ENCODE measurements at regions not wholly inside any gene's neighbourhood (a gene's known extent, or its start where the extent isn't known, plus 50 kb on each side); places are given as distances from the start of the nearest gene placed in this dataset.

GRCh38 chr16:17770104-17770503, 299.3 kb upstream of the XYLT1 start:
- TF ChIP-seq, protein P1, sequence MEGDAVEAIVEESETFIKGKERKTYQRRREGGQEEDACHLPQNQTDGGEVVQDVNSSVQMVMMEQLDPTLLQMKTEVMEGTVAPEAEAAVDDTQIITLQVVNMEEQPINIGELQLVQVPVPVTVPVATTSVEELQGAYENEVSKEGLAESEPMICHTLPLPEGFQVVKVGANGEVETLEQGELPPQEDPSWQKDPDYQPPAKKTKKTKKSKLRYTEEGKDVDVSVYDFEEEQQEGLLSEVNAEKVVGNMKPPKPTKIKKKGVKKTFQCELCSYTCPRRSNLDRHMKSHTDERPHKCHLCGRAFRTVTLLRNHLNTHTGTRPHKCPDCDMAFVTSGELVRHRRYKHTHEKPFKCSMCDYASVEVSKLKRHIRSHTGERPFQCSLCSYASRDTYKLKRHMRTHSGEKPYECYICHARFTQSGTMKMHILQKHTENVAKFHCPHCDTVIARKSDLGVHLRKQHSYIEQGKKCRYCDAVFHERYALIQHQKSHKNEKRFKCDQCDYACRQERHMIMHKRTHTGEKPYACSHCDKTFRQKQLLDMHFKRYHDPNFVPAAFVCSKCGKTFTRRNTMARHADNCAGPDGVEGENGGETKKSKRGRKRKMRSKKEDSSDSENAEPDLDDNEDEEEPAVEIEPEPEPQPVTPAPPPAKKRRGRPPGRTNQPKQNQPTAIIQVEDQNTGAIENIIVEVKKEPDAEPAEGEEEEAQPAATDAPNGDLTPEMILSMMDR (IDR thresholded peaks at IDR 0.05), result no peak
- TF ChIP-seq ARID4B (CRISPR knock-in tag; IDR thresholded peaks at IDR 0.05; ENCODE audit: borderline replicate concordance), result no peak
- TF ChIP-seq IRF1 (CRISPR knock-in tag; IDR thresholded peaks at IDR 0.05), result no peak
- TF ChIP-seq SMAD3 (CRISPR knock-in tag; IDR thresholded peaks at IDR 0.05; ENCODE audit: borderline replicate concordance), result no peak
- no peak for TF ChIP-seq TCF7 (CRISPR knock-in tag; IDR thresholded peaks at IDR 0.05; ENCODE audit: low read depth)
- TF ChIP-seq, protein P2, sequence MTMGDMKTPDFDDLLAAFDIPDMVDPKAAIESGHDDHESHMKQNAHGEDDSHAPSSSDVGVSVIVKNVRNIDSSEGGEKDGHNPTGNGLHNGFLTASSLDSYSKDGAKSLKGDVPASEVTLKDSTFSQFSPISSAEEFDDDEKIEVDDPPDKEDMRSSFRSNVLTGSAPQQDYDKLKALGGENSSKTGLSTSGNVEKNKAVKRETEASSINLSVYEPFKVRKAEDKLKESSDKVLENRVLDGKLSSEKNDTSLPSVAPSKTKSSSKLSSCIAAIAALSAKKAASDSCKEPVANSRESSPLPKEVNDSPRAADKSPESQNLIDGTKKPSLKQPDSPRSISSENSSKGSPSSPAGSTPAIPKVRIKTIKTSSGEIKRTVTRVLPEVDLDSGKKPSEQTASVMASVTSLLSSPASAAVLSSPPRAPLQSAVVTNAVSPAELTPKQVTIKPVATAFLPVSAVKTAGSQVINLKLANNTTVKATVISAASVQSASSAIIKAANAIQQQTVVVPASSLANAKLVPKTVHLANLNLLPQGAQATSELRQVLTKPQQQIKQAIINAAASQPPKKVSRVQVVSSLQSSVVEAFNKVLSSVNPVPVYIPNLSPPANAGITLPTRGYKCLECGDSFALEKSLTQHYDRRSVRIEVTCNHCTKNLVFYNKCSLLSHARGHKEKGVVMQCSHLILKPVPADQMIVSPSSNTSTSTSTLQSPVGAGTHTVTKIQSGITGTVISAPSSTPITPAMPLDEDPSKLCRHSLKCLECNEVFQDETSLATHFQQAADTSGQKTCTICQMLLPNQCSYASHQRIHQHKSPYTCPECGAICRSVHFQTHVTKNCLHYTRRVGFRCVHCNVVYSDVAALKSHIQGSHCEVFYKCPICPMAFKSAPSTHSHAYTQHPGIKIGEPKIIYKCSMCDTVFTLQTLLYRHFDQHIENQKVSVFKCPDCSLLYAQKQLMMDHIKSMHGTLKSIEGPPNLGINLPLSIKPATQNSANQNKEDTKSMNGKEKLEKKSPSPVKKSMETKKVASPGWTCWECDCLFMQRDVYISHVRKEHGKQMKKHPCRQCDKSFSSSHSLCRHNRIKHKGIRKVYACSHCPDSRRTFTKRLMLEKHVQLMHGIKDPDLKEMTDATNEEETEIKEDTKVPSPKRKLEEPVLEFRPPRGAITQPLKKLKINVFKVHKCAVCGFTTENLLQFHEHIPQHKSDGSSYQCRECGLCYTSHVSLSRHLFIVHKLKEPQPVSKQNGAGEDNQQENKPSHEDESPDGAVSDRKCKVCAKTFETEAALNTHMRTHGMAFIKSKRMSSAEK (CRISPR knock-in tag; IDR thresholded peaks at IDR 0.05; ENCODE audit: borderline replicate concordance), result no peak
- no peak for TF ChIP-seq ZNF232 (CRISPR knock-in tag; IDR thresholded peaks at IDR 0.05)
- no peak for TF ChIP-seq CREB1 (CRISPR knock-in tag; IDR thresholded peaks at IDR 0.05)
- TF ChIP-seq SP1 (CRISPR knock-in tag; conservative IDR thresholded peaks at IDR 0.05), result no peak
- TF ChIP-seq GTF2I (CRISPR knock-in tag; conservative IDR thresholded peaks at IDR 0.05), result no peak
- TF ChIP-seq, protein P3, sequence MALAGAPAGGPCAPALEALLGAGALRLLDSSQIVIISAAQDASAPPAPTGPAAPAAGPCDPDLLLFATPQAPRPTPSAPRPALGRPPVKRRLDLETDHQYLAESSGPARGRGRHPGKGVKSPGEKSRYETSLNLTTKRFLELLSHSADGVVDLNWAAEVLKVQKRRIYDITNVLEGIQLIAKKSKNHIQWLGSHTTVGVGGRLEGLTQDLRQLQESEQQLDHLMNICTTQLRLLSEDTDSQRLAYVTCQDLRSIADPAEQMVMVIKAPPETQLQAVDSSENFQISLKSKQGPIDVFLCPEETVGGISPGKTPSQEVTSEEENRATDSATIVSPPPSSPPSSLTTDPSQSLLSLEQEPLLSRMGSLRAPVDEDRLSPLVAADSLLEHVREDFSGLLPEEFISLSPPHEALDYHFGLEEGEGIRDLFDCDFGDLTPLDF (CRISPR knock-in tag; IDR thresholded peaks at IDR 0.05), result no peak
- no peak for TF ChIP-seq ZNF416 (CRISPR knock-in tag; IDR thresholded peaks at IDR 0.05)
- TF ChIP-seq CBFB (CRISPR knock-in tag; IDR thresholded peaks at IDR 0.05; ENCODE audit: low read depth), result no peak
- no peak for TF ChIP-seq ATF2 (CRISPR knock-in tag; IDR thresholded peaks at IDR 0.05; ENCODE audit: borderline replicate concordance, low read depth)

Data from WTC11 (cell line).